SIG-M5 (cell line): ENCODE measurements at regions not wholly inside any gene's neighbourhood (a gene's known extent, or its start where the extent isn't known, plus 50 kb on each side); places are given as distances from the start of the nearest gene placed in this dataset.

ENCODE experiments used
- DNase-seq: peaks from one replicate; lab custom pipeline; 2025; lab: John Stamatoyannopoulos, UW

DNA sequence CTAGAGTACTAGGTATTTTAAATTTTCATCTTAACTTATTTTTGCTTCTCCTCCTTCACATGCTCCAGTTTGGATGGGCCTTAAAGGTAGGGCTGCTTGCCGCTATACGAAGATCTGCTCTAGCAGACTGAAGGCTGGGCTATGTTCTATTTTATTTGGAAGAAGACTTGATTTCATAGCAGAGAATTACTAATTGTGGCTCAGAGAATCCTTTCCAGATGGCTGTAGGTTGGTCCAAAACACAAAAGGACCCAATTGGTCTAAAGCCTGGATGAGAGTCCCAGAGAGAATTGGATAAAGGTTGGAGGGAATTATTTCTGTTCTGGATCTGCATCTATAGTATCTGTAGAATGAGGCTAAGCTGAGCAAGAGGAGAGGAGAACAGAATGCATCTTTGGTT is 719.4 kb upstream of the PTBP2 start:
- DNase-seq = no peak

DNA sequence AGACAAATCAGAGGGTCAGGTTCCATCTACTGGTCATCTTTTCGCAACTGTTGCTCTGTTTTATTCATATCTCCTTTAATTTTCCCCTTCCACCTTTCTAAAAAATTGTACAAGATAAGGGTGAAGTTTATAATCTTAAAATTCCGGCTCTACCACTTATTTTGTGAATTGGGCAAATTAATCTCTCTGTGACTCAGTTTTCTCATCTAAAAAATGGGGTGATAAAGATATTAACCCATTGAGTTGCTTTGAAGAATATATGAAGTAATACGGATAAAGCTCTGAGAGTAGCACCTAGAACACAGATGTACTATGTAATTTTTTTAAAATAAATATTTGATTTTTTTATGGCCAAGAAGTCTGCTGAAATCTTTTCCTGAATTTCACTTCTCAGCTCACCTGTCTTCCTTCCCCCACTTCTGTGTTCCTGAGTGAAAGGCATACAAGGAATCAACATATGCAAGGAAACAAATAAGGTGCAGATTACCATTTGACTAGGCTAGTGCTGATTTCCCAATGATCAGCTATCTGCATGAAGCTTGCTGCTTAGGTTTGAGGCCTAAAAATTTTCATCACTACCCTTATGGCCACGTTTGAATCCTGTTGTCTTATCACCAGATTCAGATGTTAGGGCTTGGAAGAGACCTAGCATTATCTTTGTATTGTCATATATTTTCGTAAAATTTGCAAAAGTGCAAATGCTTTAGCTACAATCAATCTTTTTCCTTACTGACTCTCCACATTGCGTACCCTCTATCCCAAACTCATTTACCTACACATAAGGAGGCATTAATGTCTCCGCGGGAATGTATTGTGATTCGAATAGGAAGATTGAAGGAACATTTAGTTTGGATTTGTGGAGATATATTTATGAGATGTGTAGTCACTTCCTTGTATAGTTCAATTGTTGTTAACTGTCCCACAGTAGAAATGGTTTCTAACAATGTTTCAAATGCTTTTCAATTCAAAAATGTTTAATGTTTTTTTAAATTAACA is 718.3 kb upstream of the PTBP2 start:
- DNase-seq = no peak

DNA sequence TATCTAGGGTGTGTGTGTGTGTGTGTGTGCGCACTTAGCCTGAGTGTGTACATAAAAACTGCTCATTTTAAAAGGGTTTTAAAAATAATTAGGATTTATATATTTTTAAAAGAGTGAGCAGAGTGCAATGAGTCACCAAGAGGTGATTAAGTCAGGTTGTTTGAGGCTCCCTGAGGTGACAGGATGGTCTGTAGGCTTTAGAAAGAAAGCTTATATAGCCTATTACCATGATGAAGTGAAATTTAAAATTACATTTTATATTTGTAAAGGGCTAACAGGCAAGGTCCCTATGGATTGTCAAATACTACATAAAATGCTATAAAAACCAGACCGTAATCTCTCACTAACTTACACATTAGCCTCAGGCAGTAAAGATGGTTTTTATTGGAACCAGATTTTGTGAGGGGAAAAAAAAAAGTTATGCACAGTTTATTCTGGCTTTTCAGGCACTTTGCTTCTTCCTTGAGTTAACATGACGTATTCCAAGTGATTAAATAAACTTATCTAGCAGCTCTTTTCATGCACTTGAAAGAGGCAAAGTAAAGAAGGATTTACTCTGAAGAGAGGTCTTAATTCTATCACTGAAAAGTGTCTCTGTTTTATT is 711.7 kb upstream of the PTBP2 start:
- no peak for DNase-seq

DNA sequence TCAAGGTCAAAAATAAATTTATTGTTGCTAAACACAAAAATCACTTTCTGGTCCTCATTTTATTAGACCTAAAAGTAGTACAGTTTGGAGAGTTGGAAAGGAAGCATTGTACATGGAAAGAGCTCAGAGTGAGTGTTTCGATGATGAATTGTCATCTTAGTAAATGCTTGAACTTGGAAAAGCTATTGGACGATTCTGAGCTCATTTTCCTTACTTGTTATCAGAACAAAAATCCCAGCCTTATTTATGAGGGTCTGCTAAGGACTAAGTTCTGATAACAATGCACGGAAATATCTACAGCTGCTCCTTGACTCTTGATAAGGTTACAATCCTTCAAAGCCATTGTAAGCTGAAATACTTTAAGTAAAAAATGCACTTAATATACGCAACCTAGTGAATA is 710.0 kb upstream of the PTBP2 start:
- DNase-seq = no peak

DNA sequence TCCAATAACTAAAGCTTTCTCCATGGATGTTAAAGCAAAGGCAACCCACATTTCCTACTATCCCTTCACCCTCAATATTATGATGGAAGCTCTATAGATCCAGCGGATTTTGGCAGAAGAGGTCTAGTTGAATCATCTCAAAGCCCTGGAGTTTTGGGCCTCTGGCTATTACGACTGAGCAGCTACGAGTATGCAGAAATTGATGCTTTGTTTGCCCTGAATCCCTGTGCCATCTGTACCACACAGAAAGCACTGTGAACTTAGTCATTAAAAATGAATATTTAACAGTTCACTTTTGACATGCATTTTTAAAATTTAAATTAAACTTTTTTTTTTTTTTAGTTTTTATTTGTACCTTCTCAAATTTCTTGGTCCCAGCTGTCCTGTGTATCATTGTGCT is 705.4 kb upstream of the PTBP2 start:
- no peak for DNase-seq

DNA sequence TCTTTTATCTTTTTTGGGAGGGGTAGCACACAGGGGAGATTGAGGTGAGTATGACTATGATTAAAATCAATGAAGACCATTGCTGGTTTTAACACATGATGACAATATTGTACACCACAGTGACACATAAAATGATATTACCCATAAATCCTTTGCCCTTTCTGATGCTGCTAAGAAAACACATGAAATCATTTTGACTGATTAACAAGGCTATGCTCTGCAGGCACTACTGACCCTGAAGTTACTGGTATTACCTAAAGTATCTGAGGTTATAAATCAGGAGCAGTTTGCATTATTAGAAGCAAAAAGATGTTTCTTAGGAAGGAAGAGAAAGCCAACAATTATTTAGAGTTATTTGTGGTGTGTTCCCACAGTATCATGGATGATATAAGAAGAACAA is 701.2 kb upstream of the PTBP2 start:
- DNase-seq = no peak

DNA sequence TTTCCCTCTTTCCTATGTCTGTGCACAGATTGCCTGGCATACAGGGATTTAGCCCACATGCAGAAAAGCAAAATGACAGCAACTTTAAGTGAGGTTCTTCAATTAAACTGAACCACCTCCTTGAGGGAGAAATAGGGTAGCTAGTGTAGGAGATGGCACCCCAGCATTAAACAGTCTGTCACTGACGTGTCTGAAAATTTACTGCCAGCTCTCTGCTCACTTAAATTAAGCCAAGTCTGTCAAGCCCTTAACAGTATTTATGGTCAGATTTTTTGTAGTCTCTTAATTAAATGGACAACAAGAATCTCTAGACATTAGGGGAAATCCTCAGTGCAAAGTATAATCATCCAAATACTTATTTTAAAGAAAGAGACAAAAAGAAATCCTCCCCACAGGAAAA is 696.5 kb upstream of the PTBP2 start:
- DNase-seq = no peak

DNA sequence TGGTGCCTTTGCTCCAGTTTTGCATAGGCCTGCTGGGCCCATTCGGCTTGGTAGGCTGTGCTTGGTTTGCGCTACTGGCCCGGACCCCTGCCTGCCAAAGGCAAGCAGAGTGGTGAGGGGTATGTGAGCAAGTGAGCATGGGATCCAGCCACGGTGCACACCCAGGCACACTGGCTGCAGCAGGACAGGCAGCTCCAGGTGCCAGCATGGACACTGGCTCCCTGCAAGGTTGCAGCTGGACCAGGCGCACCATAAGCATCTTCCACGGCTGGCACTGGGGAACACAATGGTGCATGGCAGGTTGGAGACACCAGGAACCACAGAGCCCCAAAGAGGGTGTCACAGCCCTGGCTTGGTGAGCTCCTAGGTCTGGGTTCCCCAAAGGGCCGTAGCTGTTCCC is 693.5 kb upstream of the PTBP2 start:
- no peak for DNase-seq

DNA sequence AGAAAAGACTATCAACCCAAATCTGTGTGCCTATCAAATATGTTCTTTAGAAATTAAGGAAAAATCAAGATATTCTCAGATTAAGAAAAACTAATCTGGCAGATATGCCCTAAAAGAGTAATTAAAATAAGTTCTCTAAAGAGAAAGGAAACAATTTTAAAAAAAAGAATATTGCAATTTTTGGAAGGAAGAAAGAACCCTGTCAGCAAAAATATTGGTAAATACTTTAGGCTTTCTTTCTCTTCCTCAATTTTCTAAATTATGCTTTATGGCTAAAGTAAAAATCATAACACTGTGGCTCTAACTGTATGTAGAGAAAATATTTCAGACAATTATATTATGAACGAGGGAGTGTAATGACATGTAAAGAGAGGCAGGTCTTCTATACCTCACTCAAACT is 691.3 kb upstream of the PTBP2 start:
- no peak for DNase-seq

DNA sequence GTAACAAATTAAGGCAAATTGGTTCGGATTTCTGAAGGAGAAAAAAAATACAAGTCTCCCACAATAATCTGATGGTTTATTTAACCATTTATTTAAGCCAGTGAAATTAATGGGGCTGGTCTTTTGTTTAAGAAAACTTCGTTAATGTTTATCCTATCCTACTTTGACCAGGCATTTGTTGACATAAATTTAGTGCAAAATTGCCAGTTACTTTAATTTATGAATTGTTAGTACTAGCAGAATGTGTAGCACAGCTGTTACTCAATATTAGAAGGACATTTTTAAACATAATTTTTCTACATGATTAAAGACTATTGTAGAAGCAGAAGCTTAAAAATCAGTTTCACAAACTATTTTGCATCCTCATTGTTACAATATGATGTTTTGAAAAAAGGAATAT is 687.6 kb upstream of the PTBP2 start:
- no peak for DNase-seq

DNA sequence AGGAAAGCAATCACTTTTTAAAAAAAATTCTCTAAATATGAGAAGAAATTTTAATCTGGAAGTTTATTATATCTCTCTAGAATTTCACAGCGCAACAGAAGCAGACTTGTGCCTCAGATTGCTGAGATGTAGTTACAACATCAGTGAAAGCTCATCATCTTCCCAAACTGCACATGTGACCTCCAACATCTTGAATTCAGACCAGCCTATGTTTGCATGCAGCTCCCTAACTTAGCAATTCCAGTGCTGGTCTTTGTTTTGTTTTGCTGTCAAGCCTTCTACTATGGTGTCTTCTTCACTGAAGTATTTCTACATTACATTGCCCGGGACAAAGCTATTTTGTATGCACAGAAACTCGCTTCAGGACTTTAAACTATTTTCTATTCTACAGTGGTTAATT is 684.8 kb upstream of the PTBP2 start:
- no peak for DNase-seq

DNA sequence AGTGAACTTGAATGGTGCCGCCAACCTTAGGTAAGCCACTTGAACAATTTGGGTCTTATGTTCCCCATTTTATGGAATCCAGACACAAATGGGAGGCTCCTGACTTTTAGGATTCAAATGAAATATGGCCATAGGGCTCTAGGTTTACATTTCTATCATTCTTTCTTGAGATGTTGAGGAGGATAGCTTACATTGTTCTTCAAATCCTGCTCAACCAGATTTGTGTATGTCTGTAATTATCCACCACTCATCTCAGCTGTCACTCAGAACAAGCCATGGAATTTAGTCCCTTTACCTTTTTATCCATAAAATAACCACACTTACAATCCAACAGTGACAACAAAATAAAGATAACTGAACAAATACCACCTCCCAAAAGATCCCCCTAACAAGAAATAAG is 682.9 kb upstream of the PTBP2 start:
- DNase-seq = no peak

DNA sequence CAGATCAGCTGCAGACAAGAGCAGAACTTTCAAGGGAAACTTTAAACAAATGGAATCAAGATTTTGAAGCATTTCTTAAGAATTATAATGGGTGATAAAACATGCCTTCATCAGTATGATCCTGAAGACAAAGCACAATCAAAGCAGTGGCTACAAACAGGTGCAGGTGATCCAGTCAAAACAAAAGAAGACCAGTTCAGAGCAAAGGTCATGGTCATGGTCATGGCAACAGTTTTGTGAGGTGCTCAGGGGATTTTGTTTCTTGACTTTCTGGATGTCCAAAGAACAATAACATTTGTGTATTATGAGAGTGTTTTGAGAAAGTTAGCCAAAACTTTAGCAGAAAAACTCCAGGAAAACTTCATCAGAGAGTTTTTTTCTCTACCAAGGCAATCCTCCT is 681.7 kb upstream of the PTBP2 start:
- no peak for DNase-seq

DNA sequence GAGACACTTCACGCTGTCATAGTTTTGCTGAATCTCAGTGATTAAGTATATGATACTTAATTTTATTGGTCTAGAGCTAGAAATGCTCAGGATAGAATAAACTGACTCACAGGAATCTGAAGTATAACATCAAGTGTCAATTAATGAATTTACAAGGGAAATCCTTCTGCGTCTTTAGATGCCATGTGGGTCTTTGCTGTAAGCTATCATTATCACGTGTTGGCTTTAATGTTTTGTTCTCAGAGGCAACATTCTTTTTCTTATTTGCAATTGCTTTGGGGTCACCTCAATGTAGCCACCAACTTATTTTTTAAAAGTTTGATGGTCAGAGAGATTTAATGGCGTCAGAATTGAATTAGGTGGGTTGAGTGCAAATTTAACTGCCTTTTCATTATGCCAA is 680.1 kb upstream of the PTBP2 start:
- no peak for DNase-seq

DNA sequence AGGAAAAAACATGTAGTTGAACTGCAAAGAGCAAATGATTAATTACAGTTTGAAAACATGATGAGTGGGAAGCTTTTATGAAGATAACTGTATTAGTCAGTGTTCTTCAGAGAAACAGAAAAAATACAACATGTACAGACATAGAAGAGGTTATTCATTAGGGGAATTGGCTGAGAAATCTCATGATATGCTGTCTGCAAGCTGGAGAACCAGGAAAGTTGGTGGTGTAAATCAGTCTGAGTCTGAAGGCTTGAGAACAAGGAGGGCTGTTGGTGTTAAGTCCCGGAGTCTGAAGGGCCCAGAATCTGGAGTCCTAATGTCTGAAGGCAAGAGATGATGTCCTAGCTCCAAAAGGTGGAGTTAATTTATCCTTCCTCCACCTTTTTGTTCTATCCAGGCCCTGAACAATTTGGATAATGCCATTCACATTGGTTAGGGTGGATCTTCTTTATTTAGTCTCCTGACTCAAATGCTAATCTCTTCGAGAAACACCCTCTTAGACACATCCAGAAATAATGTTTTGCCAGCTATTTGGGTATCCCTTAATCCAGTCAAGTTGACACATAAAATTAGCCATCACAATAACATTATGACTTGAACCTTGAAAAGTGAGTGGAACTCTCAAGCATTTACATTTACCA is 672.9 kb upstream of the PTBP2 start:
- no peak for DNase-seq

DNA sequence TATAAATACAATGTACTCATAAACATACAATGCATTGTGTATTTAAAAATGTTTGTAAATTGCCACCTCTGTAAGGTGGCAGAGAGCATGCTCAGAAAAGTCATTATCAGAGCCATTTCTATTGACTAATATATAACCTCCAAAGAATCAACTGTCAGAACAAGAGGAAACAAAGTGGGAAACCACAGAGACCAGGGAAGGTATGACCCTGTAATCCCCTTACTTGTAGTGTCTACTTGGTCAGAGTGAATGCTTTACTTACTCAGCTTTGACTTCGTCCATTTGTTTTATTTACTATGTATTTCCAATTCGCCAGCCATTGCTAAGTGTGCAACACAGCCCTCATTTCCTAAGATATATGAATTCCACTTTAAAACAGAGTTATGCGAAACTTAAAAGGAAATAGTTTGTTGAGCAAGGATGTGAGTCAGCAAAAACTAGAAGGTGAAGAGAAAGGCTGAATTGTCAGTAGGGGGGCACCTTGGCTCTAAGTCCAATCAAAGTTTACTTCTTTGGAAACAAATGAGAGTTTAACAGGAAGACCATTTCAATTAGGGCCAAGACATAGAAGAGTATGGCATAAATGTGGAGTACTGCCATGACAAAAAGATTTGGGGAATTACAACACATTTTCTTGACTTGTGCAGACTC is 671.7 kb upstream of the PTBP2 start:
- DNase-seq = no peak

DNA sequence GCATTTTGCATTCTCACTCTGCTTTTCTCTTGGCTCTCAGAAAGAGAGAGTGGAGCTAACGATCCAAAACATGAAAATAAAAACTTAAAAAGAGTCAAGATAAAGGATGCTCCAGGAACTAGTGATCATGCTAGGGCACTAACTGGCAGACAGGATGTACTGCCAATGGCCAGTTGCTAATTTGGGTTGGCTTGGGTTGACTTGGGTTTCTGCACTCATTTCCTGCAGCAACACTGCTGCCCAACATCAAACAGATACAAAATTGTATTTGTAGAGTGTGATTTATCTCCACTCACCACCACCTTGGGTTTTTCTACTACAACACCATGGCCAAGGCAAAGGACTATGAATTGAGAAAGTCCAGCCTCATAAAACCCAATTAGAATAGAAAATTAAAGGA is 662.3 kb upstream of the PTBP2 start:
- DNase-seq = no peak

DNA sequence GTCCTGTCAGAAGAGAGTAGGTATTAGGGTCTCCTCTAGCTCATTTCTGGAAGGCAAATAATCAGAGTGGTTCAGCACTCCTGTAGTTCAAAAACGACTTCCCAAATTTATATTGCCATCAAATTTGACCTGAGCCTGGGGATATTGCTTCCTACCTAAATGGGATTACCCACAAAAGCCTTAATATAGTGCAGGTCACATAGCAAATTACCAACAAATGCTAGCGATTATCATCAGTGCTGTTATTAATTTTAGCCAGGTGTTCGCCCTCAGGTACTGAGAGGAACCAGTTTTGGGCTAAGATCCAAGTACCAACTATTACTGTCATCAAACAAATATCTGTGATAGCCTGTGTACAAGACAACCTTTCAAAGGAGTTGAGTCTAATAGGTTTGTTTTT is 661.8 kb upstream of the PTBP2 start:
- no peak for DNase-seq

DNA sequence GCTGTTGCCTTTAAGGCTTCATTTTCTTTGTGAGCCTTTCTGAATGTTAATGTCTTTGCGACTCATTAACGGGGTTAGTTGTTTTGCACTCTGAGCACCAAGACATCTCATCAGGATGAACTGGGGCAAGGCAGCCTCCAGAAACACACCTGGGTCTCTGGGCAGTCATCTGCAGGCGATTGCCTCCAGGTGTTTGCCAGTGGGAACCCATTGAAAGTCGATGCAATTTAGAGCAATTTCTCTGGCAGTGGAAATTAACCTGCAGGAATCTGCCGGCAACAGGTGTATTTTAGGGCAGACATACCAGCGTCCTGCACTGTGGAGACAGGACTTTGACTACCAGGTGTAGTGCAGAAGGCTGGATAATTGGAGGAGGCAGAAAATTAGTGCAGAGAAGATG is 661.0 kb upstream of the PTBP2 start:
- no peak for DNase-seq

DNA sequence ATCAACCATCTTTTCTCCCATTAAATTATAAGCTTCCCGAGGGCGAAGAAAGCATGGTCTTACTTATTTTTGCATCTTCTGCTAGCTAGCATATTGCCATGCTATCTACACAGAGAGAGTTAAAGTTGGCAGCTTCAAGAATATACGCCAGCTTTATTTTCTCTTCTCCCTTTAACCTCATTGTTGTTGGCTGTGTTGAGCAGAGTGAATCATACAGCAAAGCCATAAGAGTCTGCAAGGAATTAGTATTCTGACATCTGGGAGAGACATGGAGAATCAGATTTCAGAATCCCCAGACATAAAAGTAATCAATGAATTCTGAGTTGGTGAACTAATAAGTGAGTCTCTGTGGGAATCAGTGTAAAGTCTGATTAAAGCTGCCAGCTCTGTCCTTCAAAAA is 649.6 kb upstream of the PTBP2 start:
- DNase-seq = no peak

DNA sequence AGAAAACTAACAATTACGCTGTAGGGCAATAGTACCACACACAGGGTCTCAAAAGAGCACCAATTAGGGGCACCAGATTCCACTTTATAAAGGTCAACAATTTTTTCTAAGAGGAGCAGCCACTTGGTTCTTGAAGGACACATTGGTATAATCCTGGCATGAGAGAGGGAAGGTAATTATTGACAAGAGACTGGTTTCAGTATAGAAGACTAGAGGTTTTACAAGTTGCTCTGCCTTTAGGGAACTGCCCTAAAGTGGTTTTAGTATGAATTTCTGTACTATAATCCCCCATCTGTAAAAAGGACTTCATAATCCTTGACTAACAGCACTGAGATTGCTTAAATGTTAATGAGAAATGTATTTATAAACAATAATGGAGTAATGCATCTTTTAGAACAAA is 648.5 kb upstream of the PTBP2 start:
- no peak for DNase-seq

DNA sequence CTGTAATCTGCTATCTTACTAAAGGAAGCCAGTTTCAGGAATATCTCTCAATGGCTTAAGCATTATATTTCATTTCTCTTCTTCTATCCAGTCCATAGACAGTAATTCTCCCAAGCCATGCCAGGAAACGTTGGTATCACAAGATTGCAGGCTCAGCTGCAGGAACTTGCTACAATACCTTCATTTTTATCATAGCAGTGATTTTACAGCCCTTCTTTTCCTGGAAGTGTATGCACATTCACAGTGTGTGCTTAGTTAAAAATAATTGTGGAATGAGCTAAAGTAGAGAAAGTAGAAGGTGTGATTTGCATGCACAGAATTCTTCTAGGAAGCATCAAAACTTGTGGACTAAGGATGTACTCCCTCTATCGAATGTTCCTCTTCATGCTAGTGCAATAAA is 647.2 kb upstream of the PTBP2 start:
- DNase-seq = no peak
